GM06990 (cell line): ENCODE measurements at regions not wholly inside any gene's neighbourhood (a gene's known extent, or its start where the extent isn't known, plus 50 kb on each side); places are given as distances from the start of the nearest gene placed in this dataset.

Source experiments
- DNase-seq: peaks from one replicate; pipeline ENCODE4 v3.0.0-alpha.2; 2011; ENCODE audit not compliant: insufficient read length; ENCODE audit errors: extremely low read depth
- H3K27me3 ChIP-seq: replicated peaks from 2 replicates; pipeline ENCODE4 v1.6.0; 2011; ENCODE audit warnings: low read length; ENCODE audit not compliant: control insufficient read depth, insufficient read depth
- H3K36me3 ChIP-seq: 2 replicates; pipeline ENCODE4 v1.5.1; 2011; ENCODE audit warnings: low read length; ENCODE audit not compliant: control insufficient read depth, insufficient read depth
- H3K4me3 ChIP-seq: replicated peaks from 2 replicates; pipeline ENCODE4 v1.5.1; 2011; ENCODE audit warnings: low read depth, mild to moderate bottlenecking, control low read depth, low read length
- TF ChIP-seq, protein P1 (sequence below): IDR thresholded peaks from 2 replicates; pipeline ENCODE4 v1.5.1; 2011; ENCODE audit warnings: low read length, control low read depth, mild to moderate bottlenecking, inconsistent platforms; ENCODE audit not compliant: insufficient read depth, poor library complexity, severe bottlenecking

DNA sequence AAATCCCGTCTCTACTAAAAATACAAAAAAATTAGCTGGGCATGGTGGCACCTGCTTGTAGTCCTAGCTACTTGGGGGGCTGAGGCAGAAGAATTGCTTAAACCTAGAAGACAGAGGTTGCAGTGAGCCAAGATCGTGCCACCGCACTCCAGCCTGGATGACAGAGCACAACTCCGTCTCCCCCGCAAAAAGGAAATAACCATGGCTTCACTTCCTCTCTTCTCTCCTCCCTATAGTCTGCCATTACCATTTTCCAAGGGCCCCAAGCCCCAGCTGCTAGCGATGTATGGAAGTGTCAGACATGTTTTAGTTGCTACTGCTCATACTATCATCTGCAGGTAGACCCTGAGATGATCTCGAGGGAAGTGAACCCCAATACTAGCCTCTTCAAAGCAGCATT, 177.3 kb upstream of the FAM9B start:
- Histone ChIP-seq H3K36me3 (no peaks in the 10 kb centered on the region), H3K4me3 (no peak overlapping the region), H3K27me3 (no peaks in the 10 kb centered on the region)
- DNase-seq = no peak
- TF ChIP-seq, protein P1, sequence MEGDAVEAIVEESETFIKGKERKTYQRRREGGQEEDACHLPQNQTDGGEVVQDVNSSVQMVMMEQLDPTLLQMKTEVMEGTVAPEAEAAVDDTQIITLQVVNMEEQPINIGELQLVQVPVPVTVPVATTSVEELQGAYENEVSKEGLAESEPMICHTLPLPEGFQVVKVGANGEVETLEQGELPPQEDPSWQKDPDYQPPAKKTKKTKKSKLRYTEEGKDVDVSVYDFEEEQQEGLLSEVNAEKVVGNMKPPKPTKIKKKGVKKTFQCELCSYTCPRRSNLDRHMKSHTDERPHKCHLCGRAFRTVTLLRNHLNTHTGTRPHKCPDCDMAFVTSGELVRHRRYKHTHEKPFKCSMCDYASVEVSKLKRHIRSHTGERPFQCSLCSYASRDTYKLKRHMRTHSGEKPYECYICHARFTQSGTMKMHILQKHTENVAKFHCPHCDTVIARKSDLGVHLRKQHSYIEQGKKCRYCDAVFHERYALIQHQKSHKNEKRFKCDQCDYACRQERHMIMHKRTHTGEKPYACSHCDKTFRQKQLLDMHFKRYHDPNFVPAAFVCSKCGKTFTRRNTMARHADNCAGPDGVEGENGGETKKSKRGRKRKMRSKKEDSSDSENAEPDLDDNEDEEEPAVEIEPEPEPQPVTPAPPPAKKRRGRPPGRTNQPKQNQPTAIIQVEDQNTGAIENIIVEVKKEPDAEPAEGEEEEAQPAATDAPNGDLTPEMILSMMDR = no peak

DNA sequence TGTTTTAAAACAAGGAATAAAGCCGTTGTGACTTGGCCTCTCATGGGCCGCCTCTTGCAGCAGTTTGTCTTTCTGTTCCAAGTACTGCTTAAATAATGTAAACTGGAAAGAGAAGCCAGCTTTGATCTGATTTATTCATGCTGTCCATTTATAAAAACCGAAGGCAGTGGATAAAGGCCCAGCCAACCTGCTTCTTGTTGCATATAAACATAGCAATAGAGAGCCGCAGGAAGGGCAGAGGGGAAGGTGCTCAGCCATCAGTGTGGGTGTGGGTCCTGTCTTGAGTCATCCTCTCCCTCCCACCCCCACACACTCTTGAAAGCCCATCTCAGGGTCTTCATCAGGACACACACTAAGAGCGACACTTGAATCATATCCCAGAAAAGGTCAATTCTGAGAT, 187.9 kb upstream of the FAM9B start:
- Histone ChIP-seq H3K36me3 (no peaks in the 10 kb centered on the region), H3K4me3 (no peak overlapping the region), H3K27me3 (no peaks in the 10 kb centered on the region)
- DNase-seq = no peak
- TF ChIP-seq, protein P1 = no peak

DNA sequence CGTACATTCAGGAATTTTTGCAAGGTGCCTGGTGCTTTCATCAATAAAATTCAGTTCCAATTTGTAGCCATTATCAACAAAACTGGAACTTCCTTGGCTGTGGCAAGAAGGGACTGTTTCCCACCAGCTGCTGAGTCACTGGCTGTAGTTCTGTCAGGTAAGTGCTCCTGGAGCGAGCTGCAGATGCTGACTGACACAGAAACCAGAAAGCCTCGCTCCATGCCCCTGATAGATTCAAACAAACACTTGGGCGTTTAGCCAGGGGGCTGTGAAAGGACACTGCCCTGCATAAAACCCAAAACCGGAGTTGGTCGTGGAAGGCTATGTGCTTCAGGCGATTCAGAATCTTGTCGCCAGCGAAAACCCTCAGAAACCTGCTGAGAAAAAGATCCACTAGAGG, 188.4 kb upstream of the FAM9B start:
- no peak for DNase-seq
- Histone ChIP-seq H3K27me3 (no peaks in the 10 kb centered on the region), H3K36me3 (no peaks in the 10 kb centered on the region), H3K4me3 (no peak overlapping the region)
- TF ChIP-seq, protein P1 = no peak

DNA sequence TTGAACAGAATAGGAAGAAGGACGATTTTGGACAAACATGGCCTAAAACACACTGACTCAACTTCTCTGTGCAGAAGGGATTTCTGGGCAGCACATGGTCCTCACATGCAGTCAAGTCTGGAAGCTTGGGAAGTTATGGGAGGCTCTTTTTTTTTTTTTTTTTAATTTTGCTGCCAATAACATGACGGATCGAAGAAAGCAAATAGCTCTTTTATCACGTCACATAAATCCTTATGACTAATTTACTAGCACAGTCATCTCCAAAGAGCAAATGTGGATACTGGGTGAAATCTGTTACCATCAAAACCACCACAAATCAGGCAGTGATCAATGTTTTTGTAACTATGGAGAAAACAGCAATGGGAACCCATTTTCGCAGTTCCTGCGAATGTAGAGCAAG, 193.3 kb upstream of the FAM9B start:
- no peak for DNase-seq
- TF ChIP-seq, protein P1 = no peak
- Histone ChIP-seq H3K4me3 (no peak overlapping the region), H3K27me3 (no peaks in the 10 kb centered on the region), H3K36me3 (no peaks in the 10 kb centered on the region)

DNA sequence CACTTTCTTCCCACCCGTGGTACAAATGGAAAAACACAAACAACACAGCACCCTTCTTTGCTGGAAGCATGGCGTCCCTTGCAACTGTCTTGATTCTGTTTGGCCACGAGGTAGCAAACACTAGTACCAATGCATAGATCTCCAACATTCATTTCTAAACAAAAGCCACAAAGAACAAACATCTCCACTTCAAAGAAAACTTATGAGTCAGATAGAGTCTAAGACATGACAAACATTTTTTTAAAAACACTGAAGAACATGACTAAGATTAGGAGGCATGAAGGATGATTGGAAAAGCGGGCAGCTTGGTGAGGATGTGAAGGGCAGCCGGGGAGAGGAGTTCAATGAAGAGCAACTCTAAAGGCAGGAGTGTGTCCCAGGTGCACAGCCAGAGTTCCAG, 197.6 kb upstream of the FAM9B start:
- no peak overlapping the region for H3K4me3 ChIP-seq
- DNase-seq = no peak
- no peaks in the 10 kb centered on the region for H3K36me3 ChIP-seq
- TF ChIP-seq, protein P1 = no peak
- H3K27me3 ChIP-seq = no peaks in the 10 kb centered on the region; the same call in 1 of the 2 replicates

DNA sequence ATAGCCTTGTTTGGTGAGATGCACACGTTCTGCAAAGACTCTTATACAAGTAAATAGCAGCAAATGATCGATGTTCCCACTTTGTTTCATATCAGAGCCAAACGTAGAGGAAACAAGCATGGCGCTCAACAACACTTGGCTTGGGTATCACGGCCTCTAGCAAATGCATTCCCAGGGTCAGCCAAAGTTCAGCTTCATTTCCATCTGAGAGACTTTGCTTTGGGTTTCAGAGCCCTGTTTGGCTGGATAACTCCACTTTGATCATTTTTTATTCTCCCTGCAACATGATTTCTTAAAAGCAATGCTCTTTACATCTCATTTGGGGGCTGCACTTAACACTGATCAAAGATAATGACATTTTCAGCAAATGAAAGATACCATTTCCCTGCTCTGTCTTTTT, 199.2 kb upstream of the FAM9B start:
- H3K4me3 ChIP-seq = no peak overlapping the region
- TF ChIP-seq, protein P1 = no peak
- no peaks in the 10 kb centered on the region for H3K36me3 ChIP-seq
- DNase-seq = no peak
- no peaks in the 10 kb centered on the region; the same call in 1 of the 2 replicates for H3K27me3 ChIP-seq
